ENCODE measurements at regions not wholly inside any gene's neighbourhood (a gene's known extent, or its start where the extent isn't known, plus 50 kb on each side); places are given as distances from the start of the nearest gene placed in this dataset.

GRCh38 chr4:136443006-136443405 lies 1089.3 kb downstream of the PCDH18 start:
- no peaks in the 10 kb centered on the region for H3K36me3 ChIP-seq (ENCODE audit: low read depth, low read length)
- no peak overlapping the region for H3K27ac ChIP-seq (ENCODE audit: low read length)
- BruUV-seq (replicated peaks): no TSS peak
- CTCF ChIA-PET: no interaction called here
- no peak overlapping the region for H3K4me3 ChIP-seq (ENCODE audit: low read length)
- no peak overlapping the region for H3K4me2 ChIP-seq (ENCODE audit: low read length)
- DNase-seq: no peak
- no peak overlapping the region for H3K9ac ChIP-seq (ENCODE audit: low read length)
- TF ChIP-seq EZH2 (IDR thresholded peaks at IDR 0.05; ENCODE audit: low read length, unreplicated experiment) (no peak), EZH2phosphoT487 (IDR thresholded peaks at IDR 0.05; ENCODE audit: borderline replicate concordance, low read length) (no peak), CTCF (conservative IDR thresholded peaks at IDR 0.05; ENCODE audit: low read depth, low read length) (no peak)
- H3K27me3 ChIP-seq (ENCODE audit: low read length): no peaks in the 10 kb centered on the region
- H4K20me1 ChIP-seq (ENCODE audit: low read length): no peaks in the 10 kb centered on the region
- intact Hi-C loops (cut with micrococcal nuclease): no loop called here
- no peak for ATAC-seq
- H3K79me2 ChIP-seq (ENCODE audit: low read length): no peaks in the 10 kb centered on the region
- no peaks in the 10 kb centered on the region for H3K9me3 ChIP-seq (ENCODE audit: low read length)
- H2AFZ ChIP-seq (ENCODE audit: low read length): no peak overlapping the region
- no peaks in the 10 kb centered on the region for H3F3A ChIP-seq (ENCODE audit: low read length, unreplicated experiment)
- H3K9me2 ChIP-seq (replicated peaks; ENCODE audit: low read length): no peaks in the 10 kb centered on the region
- POLR2A ChIA-PET (ENCODE audit: unreplicated experiment): no interaction called here
- H3K4me1 ChIP-seq (ENCODE audit: insufficient read depth, low read length): no peaks in the 10 kb centered on the region

GRCh38 chr4:136442447-136442846 lies 1089.8 kb downstream of the PCDH18 start:
- no peaks in the 10 kb centered on the region for H3K9me2 ChIP-seq (replicated peaks; ENCODE audit: low read length)
- CTCF ChIA-PET: no interaction called here
- H3K4me1 ChIP-seq (ENCODE audit: insufficient read depth, low read length): no peaks in the 10 kb centered on the region
- no peak for TF ChIP-seq CTCF (conservative IDR thresholded peaks at IDR 0.05; ENCODE audit: low read depth, low read length)
- TF ChIP-seq EZH2 (IDR thresholded peaks at IDR 0.05; ENCODE audit: low read length, unreplicated experiment): no peak
- no peak for TF ChIP-seq EZH2phosphoT487 (IDR thresholded peaks at IDR 0.05; ENCODE audit: borderline replicate concordance, low read length)
- H2AFZ ChIP-seq (ENCODE audit: low read length): no peak overlapping the region
- intact Hi-C loops (cut with micrococcal nuclease): no loop called here
- POLR2A ChIA-PET (ENCODE audit: unreplicated experiment): no interaction called here
- no peaks in the 10 kb centered on the region for H3K27me3 ChIP-seq (ENCODE audit: low read length)
- no peaks in the 10 kb centered on the region for H3K36me3 ChIP-seq (ENCODE audit: low read depth, low read length)
- no peaks in the 10 kb centered on the region for H3F3A ChIP-seq (ENCODE audit: low read length, unreplicated experiment)
- no peaks in the 10 kb centered on the region for H4K20me1 ChIP-seq (ENCODE audit: low read length)
- H3K9ac ChIP-seq (ENCODE audit: low read length): no peak overlapping the region
- H3K9me3 ChIP-seq (ENCODE audit: low read length): no peaks in the 10 kb centered on the region
- DNase-seq (no peak), ATAC-seq (no peak)
- H3K27ac ChIP-seq (ENCODE audit: low read length): no peak overlapping the region
- BruUV-seq (replicated peaks): no TSS peak
- no peak overlapping the region for H3K4me3 ChIP-seq (ENCODE audit: low read length)
- H3K4me2 ChIP-seq (ENCODE audit: low read length): no peak overlapping the region
- H3K79me2 ChIP-seq (ENCODE audit: low read length): no peaks in the 10 kb centered on the region

GRCh38 chr4:136441629-136442282 lies 1090.5 kb downstream of the PCDH18 start:
- H3K27ac ChIP-seq (ENCODE audit: low read length): no peak overlapping the region
- no peak overlapping the region for H3K4me3 ChIP-seq (ENCODE audit: low read length)
- H3F3A ChIP-seq (ENCODE audit: low read length, unreplicated experiment): no peaks in the 10 kb centered on the region
- no TSS peak for BruUV-seq (replicated peaks)
- H2AFZ ChIP-seq (ENCODE audit: low read length): no peak overlapping the region
- TF ChIP-seq EZH2 (IDR thresholded peaks at IDR 0.05; ENCODE audit: low read length, unreplicated experiment) (no peak), CTCF (conservative IDR thresholded peaks at IDR 0.05; ENCODE audit: low read depth, low read length) (no peak), EZH2phosphoT487 (IDR thresholded peaks at IDR 0.05; ENCODE audit: borderline replicate concordance, low read length) (no peak)
- no peaks in the 10 kb centered on the region for H4K20me1 ChIP-seq (ENCODE audit: low read length)
- H3K79me2 ChIP-seq (ENCODE audit: low read length): no peaks in the 10 kb centered on the region
- no peak overlapping the region for H3K4me2 ChIP-seq (ENCODE audit: low read length)
- H3K36me3 ChIP-seq (ENCODE audit: low read depth, low read length): no peaks in the 10 kb centered on the region
- no peak overlapping the region for H3K9ac ChIP-seq (ENCODE audit: low read length)
- ATAC-seq (no peak), DNase-seq (no peak)
- H3K9me3 ChIP-seq (ENCODE audit: low read length): no peaks in the 10 kb centered on the region
- CTCF ChIA-PET: no interaction called here
- H3K4me1 ChIP-seq (ENCODE audit: insufficient read depth, low read length): no peaks in the 10 kb centered on the region
- intact Hi-C loops (cut with micrococcal nuclease): no loop called here
- H3K9me2 ChIP-seq (replicated peaks; ENCODE audit: low read length): no peaks in the 10 kb centered on the region
- POLR2A ChIA-PET (ENCODE audit: unreplicated experiment): no interaction called here
- no peaks in the 10 kb centered on the region for H3K27me3 ChIP-seq (ENCODE audit: low read length)
